OCI-LY3 (cell line): ENCODE measurements at regions not wholly inside any gene's neighbourhood (a gene's known extent, or its start where the extent isn't known, plus 50 kb on each side); places are given as distances from the start of the nearest gene placed in this dataset.

Experiments
- H2AFZ ChIP-seq: fragments of 200-600, 300-600 bp; shearing (Covaris generic); 2 replicates; pipeline ENCODE4 v1.6.0; 2014; ENCODE audit warnings: antibody characterized with exemption, low read depth, low read length
- H3K27ac ChIP-seq: fragments of 200-600, 300-600 bp; sonication (generic); 2 replicates; pipeline ENCODE4 v1.5.1; 2014; ENCODE audit warnings: mild to moderate bottlenecking, low read length, moderate library complexity, mixed read lengths
- H3K27me3 ChIP-seq: fragments of 200-600, 300-600 bp; sonication (generic); 2 replicates; pipeline ENCODE4 v1.6.1; 2014; ENCODE audit warnings: low read depth, low read length, mixed read lengths
- H3K36me3 ChIP-seq: fragments of 200-600, 300-600 bp; sonication (generic); replicated peaks from 2 replicates; pipeline ENCODE3; 2014; ENCODE audit warnings: low read depth, low read length, mixed read lengths
- H3K4me1 ChIP-seq: fragments of 300-600, 200-600 bp; sonication (generic); 2 replicates; pipeline ENCODE4 v1.6.1; 2014; ENCODE audit warnings: low read length, mixed read lengths
- H3K4me2 ChIP-seq: fragments of 200-600, 300-600 bp; sonication (generic); 2 replicates; pipeline ENCODE4 v1.6.1; 2014; ENCODE audit warnings: low read length, mixed read lengths
- H3K4me3 ChIP-seq: fragments of 300-600, 200-600 bp; sonication (generic); 2 replicates; pipeline ENCODE4 v1.5.1; 2014; ENCODE audit warnings: antibody characterized with exemption, mild to moderate bottlenecking, low read length, moderate library complexity
- H3K79me2 ChIP-seq: fragments of 300-600, 200-600 bp; shearing (Covaris generic); 2 replicates; pipeline ENCODE4 v1.6.1; 2014; ENCODE audit warnings: mild to moderate bottlenecking, low read length, mixed read lengths
- H3K9ac ChIP-seq: fragments of 300-600, 200-600 bp; shearing (Covaris generic); 2 replicates; pipeline ENCODE4 v1.6.0; 2014; ENCODE audit warnings: mild to moderate bottlenecking, low read length, moderate library complexity
- H3K9me3 ChIP-seq: fragments of 200-600, 300-600 bp; shearing (Covaris generic); 2 replicates; pipeline ENCODE4 v1.6.1; 2014; ENCODE audit warnings: low read length, mixed read lengths; ENCODE audit not compliant: insufficient read depth
- H4K20me1 ChIP-seq: fragments of 200-600, 300-600 bp; sonication (generic); 2 replicates; pipeline ENCODE4 v1.6.1; 2016; ENCODE audit warnings: low read length, mixed read lengths; ENCODE audit not compliant: insufficient read depth
- CTCF ChIP-seq: fragments of 200-600, 300-600 bp; sonication (generic); IDR thresholded peaks from 2 replicates; pipeline ENCODE4 v1.5.1; 2014; ENCODE audit warnings: antibody characterized with exemption, low read length, low read depth
- EZH2phosphoT487 ChIP-seq: fragments of 200-600 bp; shearing (Covaris generic); IDR thresholded peaks from 2 replicates; pipeline ENCODE4 v1.6.1; 2018; ENCODE audit warnings: antibody characterized with exemption, mixed run types, low read depth

- Histone ChIP-seq H3K4me3 (no peak overlapping the region), H3K9ac (no peak overlapping the region), H3K4me1 (no peaks in the 10 kb centered on the region), H3K36me3 (no peaks in the 10 kb centered on the region), H3K4me2 (no peak overlapping the region), H3K9me3 (no peaks in the 10 kb centered on the region), H3K79me2 (no peaks in the 10 kb centered on the region), H3K27ac (no peak overlapping the region), H3K27me3 (no peaks in the 10 kb centered on the region), H2AFZ (no peak overlapping the region), H4K20me1 (no peaks in the 10 kb centered on the region)
- no peak for TF ChIP-seq EZH2phosphoT487
- no peak for TF ChIP-seq CTCF
These were observed 251.7 kb upstream of the DPYD start for GRCh38 chr1:98172578-98172977.

GRCh38 chr1:98172022-98172421 is 251.2 kb upstream of the DPYD start:
- Histone ChIP-seq H3K27ac (no peak overlapping the region), H3K4me3 (no peak overlapping the region), H3K4me1 (no peaks in the 10 kb centered on the region), H2AFZ (no peak overlapping the region), H3K79me2 (no peaks in the 10 kb centered on the region), H3K9ac (no peak overlapping the region), H3K27me3 (no peaks in the 10 kb centered on the region), H4K20me1 (no peaks in the 10 kb centered on the region), H3K4me2 (no peak overlapping the region), H3K36me3 (no peaks in the 10 kb centered on the region), H3K9me3 (no peaks in the 10 kb centered on the region)
- TF ChIP-seq EZH2phosphoT487 (no peak), CTCF (no peak)

GRCh38 chr1:98164509-98164908 is 243.7 kb upstream of the DPYD start:
- no peak overlapping the region for H3K4me2 ChIP-seq
- no peaks in the 10 kb centered on the region for H3K79me2 ChIP-seq
- TF ChIP-seq CTCF (no peak), EZH2phosphoT487 (no peak)

DNA sequence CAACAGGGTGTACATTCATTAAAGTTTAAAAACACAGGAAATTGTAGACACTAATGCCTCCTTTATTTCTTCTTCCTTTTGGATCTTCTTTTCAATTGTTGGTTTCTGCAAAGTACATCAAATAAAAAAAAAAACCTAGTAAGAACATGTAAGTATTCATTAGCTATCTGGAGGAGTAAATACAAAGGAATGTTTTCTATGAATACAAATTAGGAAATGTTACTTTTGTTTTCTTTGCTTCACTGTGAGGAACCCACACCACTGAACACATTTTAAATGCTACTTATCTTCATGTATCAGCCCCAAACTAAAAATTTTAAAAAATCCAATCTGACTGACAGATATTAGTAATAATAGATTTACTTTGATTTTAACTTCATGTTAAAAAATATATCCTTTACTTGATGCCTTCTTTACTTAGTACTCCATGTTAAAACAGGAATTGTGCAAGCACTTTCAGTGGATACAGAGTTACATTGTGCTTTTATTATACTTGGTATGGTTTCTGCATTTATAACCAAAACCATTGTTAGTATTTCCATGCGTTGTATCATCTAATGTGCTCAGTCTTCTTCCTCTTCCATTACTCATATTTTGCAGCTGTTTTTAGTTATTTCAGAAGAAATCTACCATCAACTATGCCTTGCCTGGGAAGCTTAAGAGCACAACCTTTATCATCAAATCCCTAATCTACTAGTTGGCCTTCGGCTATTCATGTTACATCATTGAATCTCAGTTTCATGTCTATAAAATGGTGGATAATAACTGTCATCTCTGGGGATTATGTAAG is 236.9 kb upstream of the DPYD start:
- H3K4me3 ChIP-seq = no peak overlapping the region
- H3K27ac ChIP-seq = no peak overlapping the region
- no peaks in the 10 kb centered on the region for H4K20me1 ChIP-seq
- no peaks in the 10 kb centered on the region for H3K4me1 ChIP-seq
- no peaks in the 10 kb centered on the region for H3K79me2 ChIP-seq
- H3K4me2 ChIP-seq = no peak overlapping the region
- no peak overlapping the region for H2AFZ ChIP-seq
- no peaks in the 10 kb centered on the region for H3K27me3 ChIP-seq
- no peak overlapping the region for H3K9ac ChIP-seq
- H3K9me3 ChIP-seq = no peaks in the 10 kb centered on the region
- no peak for TF ChIP-seq EZH2phosphoT487
- TF ChIP-seq CTCF = no peak
- no peaks in the 10 kb centered on the region for H3K36me3 ChIP-seq

More at GRCh38 chr1:98164509-98164908, 243.7 kb upstream of the DPYD start:
- Histone ChIP-seq H2AFZ (no peak overlapping the region), H3K9ac (no peak overlapping the region), H3K9me3 (no peaks in the 10 kb centered on the region), H3K4me3 (no peak overlapping the region), H3K4me1 (no peaks in the 10 kb centered on the region), H3K27ac (no peak overlapping the region), H3K36me3 (no peaks in the 10 kb centered on the region), H4K20me1 (no peaks in the 10 kb centered on the region), H3K27me3 (no peaks in the 10 kb centered on the region)
